Psoas muscle (tissue), 7 donors: ENCODE measurements at regions not wholly inside any gene's neighbourhood (a gene's known extent, or its start where the extent isn't known, plus 50 kb on each side); places are given as distances from the start of the nearest gene placed in this dataset.

Experiments
- ATAC-seq, 4 donors: fragments of 200-7000 bp; cut with Tn5 transposase; one replicate each; pipeline ENCODE4 v1.9.1; 2020; ENCODE audit warnings: moderate library complexity in 3 of 4, mild to moderate bottlenecking in 2 of 4
- DNase-seq, 2 donors: peaks; one replicate each; pipeline ENCODE4 v3.0.0-alpha.2; 2020
- H3K27ac ChIP-seq: fragments of 200-600 bp; one replicate; pipeline ENCODE4 v1.8.0; 2022
- H3K27me3 ChIP-seq, 3 donors: fragments of 200-600 bp in 1 of 3; one replicate each; pipeline versions ENCODE4 v1.6.1 to v1.8.0; 2013 to 2022; ENCODE audit warnings: low read length in 2 of 3, mild to moderate bottlenecking in 2 of 3, moderate library complexity in 1 of 3; ENCODE audit not compliant: insufficient read depth in 3 of 3
- H3K36me3 ChIP-seq, 2 donors: fragments of 200-600 bp in 1 of 2; one replicate each; pipeline versions ENCODE4 v1.6.1 to v1.8.0; 2013 to 2022; ENCODE audit warnings: low read depth in 1 of 2, mild to moderate bottlenecking in 1 of 2, moderate library complexity in 1 of 2; ENCODE audit not compliant: insufficient read depth in 1 of 2
- H3K4me1 ChIP-seq: fragments of 200-600 bp; one replicate; pipeline ENCODE4 v1.8.0; 2022
- H3K4me3 ChIP-seq: fragments of 200-600 bp; one replicate; pipeline ENCODE4 v1.8.0; 2022; ENCODE audit warnings: mild to moderate bottlenecking
- H3K9me3 ChIP-seq: fragments of 200-600 bp; one replicate; pipeline ENCODE4 v1.8.0; 2022
- WGBS, 3 donors: extraction: QIAGEN DNeasy Blood & Tissue Kit; methylation state at CpG; one replicate each; pipeline versions ENCODE4 v1.1.6 to v1.1.7; 2013; 5-methylcytosine and 5-hydroxymethylcytosine counted together
- intact Hi-C, 2 donors: fragments of 100-400 bp; cut with DNase I; formaldehyde crosslinking; loops; one replicate each; pipeline versions ENCODE4 v1.11.0 to v1.14.2; 2022
- TF ChIP-seq, protein P1 (sequence below): fragments of 200-600 bp; IDR thresholded peaks from one replicate; pipeline ENCODE4 v1.8.0; 2022; ENCODE audit warnings: antibody characterized with exemption
- donor health status: healthy with polysubstance abuse.
- donor health status: DM: no; HTN: no; CAD: no; lungs with moderate emphysema.
- donor health status: Bipolar disorder and iron deficiency.
- donor health status: healthy.
- donor health status: DM: yes; HTN: yes; CAD: no.
- donor health status: DM: no; HTN: no; CAD: no.
- donor health status: DM: yes; HTN: yes; CAD: no.

DNA sequence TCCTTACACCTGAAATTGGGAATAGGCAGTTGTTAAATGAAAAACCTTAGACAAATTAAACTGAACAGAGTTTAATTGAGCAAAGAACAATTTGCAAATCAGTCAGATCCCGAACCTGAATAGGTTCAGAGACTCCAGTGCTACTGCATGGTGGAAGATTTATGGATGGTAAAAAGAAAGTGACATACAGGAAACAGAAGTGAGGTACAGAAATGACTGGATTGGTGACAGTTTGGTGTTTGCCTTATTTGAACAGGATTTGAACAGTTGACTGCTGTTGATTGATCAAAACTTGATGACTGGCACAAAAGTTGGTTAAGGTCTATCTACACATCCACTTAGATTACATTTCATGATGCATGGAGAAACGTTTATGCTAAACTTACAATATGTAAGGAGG, 248.8 kb downstream of the HNMT start:
- TF ChIP-seq, protein P1, sequence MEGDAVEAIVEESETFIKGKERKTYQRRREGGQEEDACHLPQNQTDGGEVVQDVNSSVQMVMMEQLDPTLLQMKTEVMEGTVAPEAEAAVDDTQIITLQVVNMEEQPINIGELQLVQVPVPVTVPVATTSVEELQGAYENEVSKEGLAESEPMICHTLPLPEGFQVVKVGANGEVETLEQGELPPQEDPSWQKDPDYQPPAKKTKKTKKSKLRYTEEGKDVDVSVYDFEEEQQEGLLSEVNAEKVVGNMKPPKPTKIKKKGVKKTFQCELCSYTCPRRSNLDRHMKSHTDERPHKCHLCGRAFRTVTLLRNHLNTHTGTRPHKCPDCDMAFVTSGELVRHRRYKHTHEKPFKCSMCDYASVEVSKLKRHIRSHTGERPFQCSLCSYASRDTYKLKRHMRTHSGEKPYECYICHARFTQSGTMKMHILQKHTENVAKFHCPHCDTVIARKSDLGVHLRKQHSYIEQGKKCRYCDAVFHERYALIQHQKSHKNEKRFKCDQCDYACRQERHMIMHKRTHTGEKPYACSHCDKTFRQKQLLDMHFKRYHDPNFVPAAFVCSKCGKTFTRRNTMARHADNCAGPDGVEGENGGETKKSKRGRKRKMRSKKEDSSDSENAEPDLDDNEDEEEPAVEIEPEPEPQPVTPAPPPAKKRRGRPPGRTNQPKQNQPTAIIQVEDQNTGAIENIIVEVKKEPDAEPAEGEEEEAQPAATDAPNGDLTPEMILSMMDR: no peak
- no peaks in the 10 kb centered on the region for H3K9me3 ChIP-seq
- ATAC-seq (no peak), DNase-seq (no peak)
- H3K36me3 ChIP-seq: no peaks in the 10 kb centered on the region
- 65 to 76% (median 72%) methylated on average over 2 of the region's 2 CpGs for WGBS, 3 donors
- intact Hi-C loops: no loop called here
- H3K27ac ChIP-seq: no peak overlapping the region
- no peaks in the 10 kb centered on the region for H3K4me1 ChIP-seq
- no peak overlapping the region for H3K4me3 ChIP-seq
- H3K27me3 ChIP-seq: no peaks in the 10 kb centered on the region

DNA sequence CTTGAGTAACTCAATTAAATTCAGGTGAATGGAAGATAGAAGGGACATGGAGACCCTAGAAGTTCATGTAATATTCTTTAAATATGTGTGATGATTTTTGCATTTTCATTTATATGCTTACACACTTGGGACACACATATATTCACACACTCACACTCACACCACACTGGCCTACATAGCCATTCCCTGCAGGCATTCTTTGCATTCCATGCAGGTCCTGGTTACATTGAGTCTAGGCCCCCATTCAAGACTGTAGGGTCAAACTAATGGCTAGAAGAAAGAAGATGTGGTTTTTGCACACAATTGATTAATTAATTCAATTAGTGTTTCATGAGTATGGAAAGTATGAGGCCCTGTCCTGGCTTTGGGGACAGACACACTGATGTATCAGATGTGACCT, 249.4 kb downstream of the HNMT start:
- no peak for DNase-seq
- Histone ChIP-seq H3K4me3 (no peak overlapping the region), H3K4me1 (no peaks in the 10 kb centered on the region), H3K27me3 (no peaks in the 10 kb centered on the region), H3K9me3 (no peaks in the 10 kb centered on the region), H3K36me3 (no peaks in the 10 kb centered on the region), H3K27ac (no peak overlapping the region)
- ATAC-seq: no peak
- intact Hi-C loops: no loop called here
- TF ChIP-seq, protein P1: no peak

DNA sequence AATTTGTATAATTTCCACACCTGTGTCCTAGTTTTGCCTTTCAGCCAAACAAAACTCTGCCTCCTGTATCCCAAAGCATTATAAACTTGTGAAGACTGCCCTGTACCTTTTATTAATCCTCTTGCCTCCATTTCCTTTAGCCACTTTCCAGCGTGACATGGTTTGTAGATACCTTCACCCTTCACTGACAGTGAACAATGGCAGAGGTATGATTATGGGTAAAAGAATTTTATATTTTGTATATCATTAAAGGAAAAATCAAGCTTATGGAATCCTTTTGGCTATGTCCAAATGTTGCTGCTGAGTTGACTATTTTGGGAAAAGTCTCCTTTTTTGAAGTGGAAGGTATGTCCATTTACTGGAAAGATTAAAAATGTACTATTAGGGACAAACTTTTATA, 251.7 kb downstream of the HNMT start:
- TF ChIP-seq, protein P1: no peak
- Histone ChIP-seq H3K27me3 (no peaks in the 10 kb centered on the region), H3K9me3 (no peaks in the 10 kb centered on the region), H3K36me3 (no peaks in the 10 kb centered on the region), H3K27ac (no peak overlapping the region), H3K4me1 (no peaks in the 10 kb centered on the region), H3K4me3 (no peak overlapping the region)
- ATAC-seq (no peak), DNase-seq (no peak)
- intact Hi-C loops: no loop called here
- 44 to 95% (median 91%) methylated on average over 1 of the region's 1 CpG for WGBS, 3 donors

DNA sequence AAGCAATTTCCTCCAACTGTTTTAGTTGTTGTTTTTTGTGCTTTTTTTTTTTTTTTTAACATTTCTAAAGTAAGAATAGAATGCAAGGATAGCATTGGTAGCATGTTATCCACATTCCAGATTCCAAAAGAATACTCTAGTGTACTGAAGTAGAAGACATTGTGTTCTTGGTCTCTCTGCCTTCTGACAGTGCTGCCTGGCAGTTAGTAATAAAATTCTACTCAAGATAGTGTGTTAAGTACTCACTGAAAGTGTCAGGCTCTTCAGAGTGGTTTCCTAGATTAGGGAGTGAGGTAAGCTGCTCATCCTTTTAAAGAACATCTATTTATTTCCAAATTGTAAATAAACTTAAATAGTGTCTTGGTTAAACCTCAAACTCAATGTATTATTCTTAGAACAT, 253.7 kb downstream of the HNMT start:
- DNase-seq (no peak), ATAC-seq (no peak)
- no peak overlapping the region for H3K4me3 ChIP-seq
- no peaks in the 10 kb centered on the region for H3K4me1 ChIP-seq
- no peaks in the 10 kb centered on the region for H3K9me3 ChIP-seq
- TF ChIP-seq, protein P1: no peak
- intact Hi-C loops: no loop called here
- no peaks in the 10 kb centered on the region for H3K36me3 ChIP-seq
- no peak overlapping the region for H3K27ac ChIP-seq
- H3K27me3 ChIP-seq: no peaks in the 10 kb centered on the region

DNA sequence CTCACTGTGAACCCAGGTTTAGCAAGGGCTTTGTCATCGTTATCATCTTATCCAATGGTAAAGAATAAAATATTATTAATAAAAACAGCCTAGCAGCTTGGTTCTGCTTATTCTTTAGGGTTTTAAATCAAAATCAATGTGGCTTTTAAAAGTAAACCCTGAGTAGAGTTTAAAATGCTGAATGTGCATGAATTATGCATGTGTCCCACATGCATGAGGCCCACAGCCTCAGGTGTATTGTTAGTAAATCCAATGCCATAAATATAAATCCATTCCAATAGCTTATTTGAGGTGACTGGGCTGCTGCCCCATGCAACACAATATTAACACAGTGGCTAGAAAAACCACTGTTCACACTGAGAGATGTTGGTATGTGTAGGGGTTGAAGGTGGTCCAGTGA, 254.1 kb downstream of the HNMT start:
- ATAC-seq: no peak
- no peaks in the 10 kb centered on the region for H3K9me3 ChIP-seq
- 97% methylated on average over 1 of the region's 1 CpG for WGBS, 3 donors

More for the DNA sequence above, 254.1 kb downstream of the HNMT start:
- Histone ChIP-seq H3K36me3 (no peaks in the 10 kb centered on the region), H3K27me3 (no peaks in the 10 kb centered on the region), H3K4me3 (no peak overlapping the region), H3K4me1 (no peaks in the 10 kb centered on the region), H3K27ac (no peak overlapping the region)
- TF ChIP-seq, protein P1: no peak
- intact Hi-C loops: no loop called here
- DNase-seq: no peak
